Esophagus muscularis mucosa (tissue), 4 donors: ENCODE measurements at regions not wholly inside any gene's neighbourhood (a gene's known extent, or its start where the extent isn't known, plus 50 kb on each side); places are given as distances from the start of the nearest gene placed in this dataset.

Experiments
- CTCF ChIP-seq, 3 experiments: fragments of 200-600 bp in 2 of 3; fragments of 450-650 bp in 1 of 3; sonication (generic) in 2 of 3; IDR thresholded peaks; one replicate each; pipeline ENCODE4 v1.5.1; 2017 to 2019; ENCODE audit warnings: antibody characterized with exemption in 3 of 3, mild to moderate bottlenecking in 2 of 3, moderate library complexity in 1 of 3
- EP300 ChIP-seq: sonication (generic); formaldehyde crosslinking; IDR thresholded peaks from one replicate; pipeline ENCODE4 v1.6.1; 2017; ENCODE audit warnings: antibody characterized with exemption
- POLR2A ChIP-seq: fragments of 450-650 bp; IDR thresholded peaks from one replicate; pipeline ENCODE4 v1.6.1; 2017; ENCODE audit warnings: antibody characterized with exemption, moderate library complexity, mild to moderate bottlenecking, low read depth
- POLR2AphosphoS5 ChIP-seq, 2 donors: sonication (generic); formaldehyde crosslinking; IDR thresholded peaks; one replicate each; pipeline ENCODE4 v1.6.1; 2017; ENCODE audit warnings: antibody characterized with exemption in 2 of 2

GRCh38 chr12:124213666-124214347 lies 81.1 kb upstream of the RFLNA start:
- no peak for TF ChIP-seq CTCF (IDR thresholded peaks at IDR 0.05)
- TF ChIP-seq POLR2AphosphoS5 (IDR thresholded peaks at IDR 0.05), result no peak
- no peak for TF ChIP-seq POLR2A
- no peak for TF ChIP-seq EP300
